SK-N-MC (cell line): ENCODE measurements at regions not wholly inside any gene's neighbourhood (a gene's known extent, or its start where the extent isn't known, plus 50 kb on each side); places are given as distances from the start of the nearest gene placed in this dataset.

Experiments used
- EZH2 ChIP-seq: fragments of 200-600 bp; sonication (generic); IDR thresholded peaks from one replicate; pipeline ENCODE4 v1.6.1; 2017; ENCODE audit warnings: antibody characterized with exemption
- POLR2AphosphoS5 ChIP-seq: IDR thresholded peaks from 2 replicates; pipeline ENCODE4 v1.6.1; 2012; ENCODE audit warnings: mild to moderate bottlenecking, low read depth, low read length, borderline replicate concordance

DNA sequence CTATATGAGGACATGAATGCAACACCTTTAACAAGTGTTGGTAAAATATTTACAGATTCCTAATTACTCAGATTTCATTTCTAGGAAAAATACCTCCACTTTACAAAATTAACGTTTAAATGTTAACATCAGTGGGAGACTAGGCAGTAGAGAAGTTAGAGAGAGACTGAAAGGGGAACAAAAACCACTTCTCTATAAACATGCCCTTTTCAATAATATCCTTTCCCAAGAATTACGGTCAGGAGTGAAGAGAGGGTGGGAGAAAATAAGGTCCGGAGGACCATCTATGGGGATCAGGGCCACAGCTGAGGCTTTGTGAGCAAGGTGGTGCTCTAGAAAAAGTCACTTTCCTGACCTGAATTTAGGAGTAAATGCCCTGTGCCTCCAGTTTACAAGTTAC is 65.3 kb upstream of the WIPF1 start:
- TF ChIP-seq EZH2 (no peak), POLR2AphosphoS5 (no peak)
